WTC11 (cell line): ENCODE measurements at regions not wholly inside any gene's neighbourhood (a gene's known extent, or its start where the extent isn't known, plus 50 kb on each side); places are given as distances from the start of the nearest gene placed in this dataset.

Experiments
- CTCF ChIP-seq: fragments of 200-600 bp; IDR thresholded peaks from 2 replicates; pipeline ENCODE4 v1.8.0; 2022; ENCODE audit warnings: antibody characterized with exemption
- FOXK1 ChIP-seq: sonication (generic); formaldehyde crosslinking; IDR thresholded peaks from 2 replicates; pipeline ENCODE4 v1.8.0; 2022; ENCODE audit warnings: mild to moderate bottlenecking, moderate library complexity, missing genetic modification reagents
- IRF1 ChIP-seq: sonication (generic); formaldehyde crosslinking; IDR thresholded peaks from 2 replicates; pipeline ENCODE4 v1.8.0; 2023; ENCODE audit warnings: missing genetic modification reagents
- SP1 ChIP-seq: sonication (generic); formaldehyde crosslinking; conservative IDR thresholded peaks from 2 replicates; pipeline ENCODE4 v1.8.1; 2022; ENCODE audit warnings: missing genetic modification reagents

DNA sequence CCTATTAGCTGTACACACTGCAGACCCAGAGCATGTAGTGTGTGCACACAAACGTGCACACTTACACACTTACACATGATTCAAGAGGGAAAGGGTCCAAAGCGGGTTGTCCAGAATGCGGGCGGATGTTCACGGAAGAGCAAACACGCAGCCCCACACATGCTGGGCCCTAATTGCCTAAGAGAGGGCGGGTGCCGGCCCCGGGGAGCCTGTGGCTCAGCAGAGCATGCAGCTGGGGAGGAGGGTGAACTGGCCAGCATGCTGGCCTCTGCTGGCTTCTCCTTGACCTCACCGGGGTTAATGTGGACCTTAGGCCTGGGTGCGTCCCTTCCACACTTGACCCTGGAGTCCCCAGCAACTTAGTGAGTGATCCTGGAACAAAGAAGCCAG is 816.3 kb downstream of the BRD1 start:
- TF ChIP-seq CTCF (no peak), IRF1 (CRISPR knock-in tag) (no peak), FOXK1 (no peak), SP1 (no peak)
